SK-N-SH (cell line): ENCODE measurements at regions not wholly inside any gene's neighbourhood (a gene's known extent, or its start where the extent isn't known, plus 50 kb on each side); places are given as distances from the start of the nearest gene placed in this dataset.
A peak's percentile ranks its signal among the peaks of the same experiment; 100 is the strongest.

Source experiments
- CTCF ChIA-PET: fragments of 300-600, 350-600 bp; formaldehyde crosslinking; extraction: SDS; loops from one replicate; lab custom pipeline; 2021; lab: Yijun Ruan, JAX
- POLR2A ChIA-PET: fragments of 350-600 bp; sonication (Branson Sonifier 250); formaldehyde crosslinking; extraction: SDS; loops from one replicate; lab custom pipeline; 2020; ENCODE audit warnings: antibody characterized with exemption, inconsistent platforms; lab: Yijun Ruan, JAX
- DNase-seq: peaks from one replicate; pipeline ENCODE4 v3.0.0; 2012
- H2AFZ ChIP-seq: fragments of 200-600 bp; sonication (generic); 2 replicates; pipeline ENCODE4 v1.8.1; 2016; ENCODE audit warnings: antibody characterized with exemption, mild to moderate bottlenecking, low read depth
- H3F3A ChIP-seq: fragments of 200-600 bp; sonication (generic); replicated peaks from 2 replicates; pipeline ENCODE3; 2016; ENCODE audit warnings: antibody characterized with exemption, mild to moderate bottlenecking; ENCODE audit not compliant: insufficient read depth
- H3K27ac ChIP-seq, 2 experiments: fragments of 200-500 bp in 1 of 2; fragments of 200-600 bp in 1 of 2; sonication (Bioruptor generic) in 1 of 2; sonication (generic), shearing (Covaris generic) in 1 of 2; 2 replicates each; pipeline versions ENCODE4 v1.5.1 to v1.6.1; 2014 to 2016; ENCODE audit warnings: low read depth in 2 of 2, inconsistent platforms in 1 of 2, low read length in 1 of 2, mild to moderate bottlenecking in 1 of 2, mixed read lengths in 1 of 2
- H3K27me3 ChIP-seq: fragments of 200-600 bp; sonication (generic), shearing (Covaris generic); 2 replicates; pipeline ENCODE4 v1.6.1; 2016; ENCODE audit warnings: mixed run types; ENCODE audit not compliant: insufficient read depth
- H3K36me3 ChIP-seq, 2 experiments: fragments of 200-500 bp in 1 of 2; fragments of 200-600 bp in 1 of 2; sonication (Bioruptor generic) in 1 of 2; sonication (generic) in 1 of 2; replicated peaks in 1 of 2; 2 replicates each; pipeline versions ENCODE3 to v1.5.1; 2014 to 2016; ENCODE audit warnings: low read length in 1 of 2, mild to moderate bottlenecking in 1 of 2; ENCODE audit not compliant: insufficient read depth in 2 of 2, control insufficient read depth in 1 of 2
- H3K4me1 ChIP-seq, 2 experiments: fragments of 200-500 bp in 1 of 2; fragments of 200-600 bp in 1 of 2; sonication (Bioruptor generic) in 1 of 2; sonication (generic), shearing (Covaris generic) in 1 of 2; 2 replicates each; pipeline versions ENCODE4 v1.5.1 to v1.6.1; 2014 to 2016; ENCODE audit warnings: low read depth in 1 of 2, low read length in 1 of 2, mixed run types in 1 of 2; ENCODE audit not compliant: insufficient read depth in 2 of 2, control insufficient read depth in 1 of 2
- H3K4me2 ChIP-seq: fragments of 200-600 bp; sonication (generic), shearing (Covaris generic); 2 replicates; pipeline ENCODE4 v1.6.1; 2017; ENCODE audit warnings: mixed run types
- H3K4me3 ChIP-seq, 2 experiments: fragments of 200-500 bp in 1 of 2; fragments of 200-600 bp in 1 of 2; sonication (Bioruptor generic) in 1 of 2; sonication (generic), shearing (Covaris generic) in 1 of 2; 2 replicates each; pipeline versions ENCODE4 v1.5.1 to v1.8.1; 2014 to 2016; ENCODE audit warnings: low read depth in 2 of 2, inconsistent platforms in 1 of 2, low read length in 1 of 2, mild to moderate bottlenecking in 1 of 2, mixed read lengths in 1 of 2, moderate library complexity in 1 of 2
- H3K79me2 ChIP-seq: fragments of 200-600 bp; sonication (generic); 2 replicates; pipeline ENCODE4 v1.8.1; 2017; ENCODE audit warnings: mild to moderate bottlenecking; ENCODE audit not compliant: insufficient read depth
- H3K9ac ChIP-seq: fragments of 200-600 bp; sonication (generic); 2 replicates; pipeline ENCODE4 v1.6.1; 2017; ENCODE audit warnings: mixed run types
- H3K9me2 ChIP-seq: fragments of 200-600 bp; sonication (generic); 2 replicates; pipeline ENCODE4 v1.6.1; 2017; ENCODE audit warnings: mixed run types
- H3K9me3 ChIP-seq: fragments of 200-600 bp; sonication (generic); 2 replicates; pipeline ENCODE4 v1.6.1; 2017; ENCODE audit warnings: mixed run types, mild to moderate bottlenecking, moderate library complexity
- H4K20me1 ChIP-seq: fragments of 200-600 bp; sonication (generic); 2 replicates; pipeline ENCODE4 v1.6.1; 2017; ENCODE audit warnings: mild to moderate bottlenecking, mixed run types; ENCODE audit not compliant: insufficient read depth
- CHD2 ChIP-seq: fragments of 150-350 bp; IDR thresholded peaks from 2 replicates; pipeline ENCODE4 v1.6.1; 2018; ENCODE audit warnings: low read length; ENCODE audit not compliant: partially characterized antibody
- CTCF ChIP-seq: fragments of 200-600 bp; sonication (generic); IDR thresholded peaks from 2 replicates; pipeline ENCODE4 v1.6.1; 2017; ENCODE audit warnings: antibody characterized with exemption, mild to moderate bottlenecking, moderate library complexity
- ELF1 ChIP-seq: IDR thresholded peaks from 2 replicates; pipeline ENCODE4 v1.4.0; 2012
- EP300 ChIP-seq, 2 experiments: IDR thresholded peaks; 2 replicates each; pipeline versions ENCODE4 v1.4.0 to v1.6.1; 2012; ENCODE audit warnings: borderline replicate concordance in 1 of 2, low read depth in 1 of 2, low read length in 1 of 2
- EZH2phosphoT487 ChIP-seq: fragments of 200-600 bp; sonication (generic); IDR thresholded peaks from 2 replicates; pipeline ENCODE4 v1.6.1; 2017; ENCODE audit warnings: low read depth, mixed run types, mild to moderate bottlenecking, antibody characterized with exemption, moderate library complexity, borderline replicate concordance
- FOSL2 ChIP-seq: IDR thresholded peaks from 2 replicates; pipeline ENCODE4 v1.4.0; 2012; ENCODE audit warnings: low read depth, mild to moderate bottlenecking, moderate library complexity, borderline replicate concordance
- FOXJ3 ChIP-seq: sonication (generic); formaldehyde crosslinking; IDR thresholded peaks from 2 replicates; pipeline ENCODE4 v1.5.1; 2020; ENCODE audit warnings: mild to moderate bottlenecking, missing genetic modification reagents
- FOXM1 ChIP-seq: IDR thresholded peaks from 2 replicates; pipeline ENCODE4 v1.4.0; 2012; ENCODE audit warnings: low read depth, mild to moderate bottlenecking
- GATA2 ChIP-seq: sonication (generic); formaldehyde crosslinking; IDR thresholded peaks from 2 replicates; pipeline ENCODE4 v1.5.0; 2020; ENCODE audit warnings: mild to moderate bottlenecking, missing genetic modification reagents
- JUND ChIP-seq: IDR thresholded peaks from 2 replicates; pipeline ENCODE4 v1.4.0; 2012
- MAX ChIP-seq: IDR thresholded peaks from 2 replicates; pipeline ENCODE4 v1.4.0; 2012; ENCODE audit warnings: low read depth
- MEF2A ChIP-seq: IDR thresholded peaks from 2 replicates; pipeline ENCODE4 v1.4.0; 2012; ENCODE audit warnings: low read depth, borderline replicate concordance
- NFIC ChIP-seq: IDR thresholded peaks from 2 replicates; pipeline ENCODE4 v1.4.0; 2012; ENCODE audit warnings: borderline replicate concordance
- NRF1 ChIP-seq: IDR thresholded peaks from 2 replicates; pipeline ENCODE4 v1.6.1; 2012; ENCODE audit warnings: low read depth, mild to moderate bottlenecking, low read length
- PBX3 ChIP-seq: IDR thresholded peaks from 2 replicates; pipeline ENCODE4; 2012
- RCOR1 ChIP-seq: fragments of 150-350 bp; IDR thresholded peaks from 2 replicates; pipeline ENCODE4 v1.6.1; 2017; ENCODE audit warnings: antibody characterized with exemption, low read length
- RFX5 ChIP-seq: IDR thresholded peaks from 2 replicates; pipeline ENCODE4 v1.6.1; 2012; ENCODE audit warnings: mild to moderate bottlenecking, improper control_type of control experiment, low read length
- SIN3A ChIP-seq: IDR thresholded peaks from 2 replicates; pipeline ENCODE4 v1.6.1; 2012; ENCODE audit warnings: low read depth, mild to moderate bottlenecking, low read length, moderate library complexity, borderline replicate concordance
- TAF1 ChIP-seq: IDR thresholded peaks from 2 replicates; pipeline ENCODE4 v1.6.1; 2012; ENCODE audit warnings: low read depth, mild to moderate bottlenecking, low read length, moderate library complexity, borderline replicate concordance
- TCF12 ChIP-seq: IDR thresholded peaks from 2 replicates; pipeline ENCODE4 v1.4.0; 2012
- TEAD4 ChIP-seq: IDR thresholded peaks from 2 replicates; pipeline ENCODE4 v1.4.0; 2012; ENCODE audit warnings: mild to moderate bottlenecking, borderline replicate concordance; ENCODE audit not compliant: insufficient read depth
- YY1 ChIP-seq: IDR thresholded peaks from 2 replicates; pipeline ENCODE4 v1.4.0; 2012; ENCODE audit warnings: low read depth, mild to moderate bottlenecking
- ZBTB33 ChIP-seq: IDR thresholded peaks from 2 replicates; pipeline ENCODE4 v1.4.0; 2012; ENCODE audit warnings: low read depth, borderline replicate concordance
- WGBS: methylation state at CpG from one replicate; pipeline ENCODE4 v1.1.6; 2017; ENCODE audit warnings: low lambda C conversion rate; 5-methylcytosine and 5-hydroxymethylcytosine counted together

- 62% methylated on average over 3 of the region's 3 CpGs for WGBS
- DNase-seq, result no peak
- no peaks in the 10 kb centered on the region for H3K36me3 ChIP-seq
These were observed 165.2 kb downstream of the GNAT3 start for GRCh38 chr7:80346704-80347103.

GRCh38 chr7:80335511-80336231 lies 176.2 kb downstream of the GNAT3 start:
- H3K27ac ChIP-seq, result no peak overlapping the region
- no peaks in the 10 kb centered on the region for H3K79me2 ChIP-seq
- no peaks in the 10 kb centered on the region for H3K9me2 ChIP-seq
- no peak overlapping the region for H3K4me2 ChIP-seq
- 90% methylated on average over 7 of the region's 7 CpGs for WGBS
- H3K4me1 ChIP-seq, result no peaks in the 10 kb centered on the region; a peak in 1 of 4 replicates
- no peaks in the 10 kb centered on the region for H3K9me3 ChIP-seq
- peaks cover 5% of the 10 kb centered on the region for H3F3A ChIP-seq
- no peaks in the 10 kb centered on the region for H3K36me3 ChIP-seq
- no peak for DNase-seq
- TF ChIP-seq YY1, result no peak
- TF ChIP-seq EZH2phosphoT487, result no peak
- TF ChIP-seq SIN3A, result no peak
- TF ChIP-seq TCF12, result no peak
- TF ChIP-seq MEF2A, result no peak
- no peak for TF ChIP-seq ZBTB33
- TF ChIP-seq NFIC, result no peak
- no peak for TF ChIP-seq PBX3
- TF ChIP-seq NRF1, result no peak
- no peak for TF ChIP-seq CTCF
- no peak for TF ChIP-seq FOXJ3
- no peak for TF ChIP-seq ELF1
- TF ChIP-seq GATA2 (CRISPR knock-in tag), result no peak
- TF ChIP-seq RCOR1, result no peak
- TF ChIP-seq TAF1, result no peak
- no peak for TF ChIP-seq FOXM1
- no peak for TF ChIP-seq RFX5
- TF ChIP-seq EP300 (IDR thresholded peaks at IDR 0.05; ENCODE audit: borderline replicate concordance in 1 of 2, low read depth in 1 of 2, low read length in 1 of 2), result no peak
- TF ChIP-seq MAX, result no peak
- H2AFZ ChIP-seq, result no peak overlapping the region
- ChIA-PET CTCF (interaction anchor here (1.3 kb wide), 1 partner anchor 58 kb away, joined by 3 read pairs; no protein-coding TSS in a partner anchor), POLR2A (no interaction called here)
- no peak overlapping the region for H3K4me3 ChIP-seq
- H3K27me3 ChIP-seq, result no peaks in the 10 kb centered on the region
- no peaks in the 10 kb centered on the region for H4K20me1 ChIP-seq
- no peak overlapping the region for H3K9ac ChIP-seq

More at GRCh38 chr7:80346704-80347103, 165.2 kb downstream of the GNAT3 start:
- POLR2A ChIA-PET, result no interaction called here
- no peak overlapping the region for H2AFZ ChIP-seq
- TF ChIP-seq CHD2 (no peak), FOSL2 (peak; percentile 63; the same call in 1 of the 2 replicates), NFIC (peak; percentile 11; the same call in 1 of the 2 replicates), JUND (peak; percentile 37), TCF12 (0 out of 2 replicates have a peak, but pooled peaks have one; percentile 16), TEAD4 (no peak)
- H3K4me2 ChIP-seq, result no peak overlapping the region
- no peak overlapping the region for H3K9ac ChIP-seq
- H3K79me2 ChIP-seq, result no peaks in the 10 kb centered on the region
- H4K20me1 ChIP-seq, result no peaks in the 10 kb centered on the region
- CTCF ChIA-PET, result interaction anchor here (1.6 kb wide), 1 partner anchor 213 kb away, joined by 4 read pairs; the partner anchor contains the start of gene GNAI1
- H3K27ac ChIP-seq, result no peak overlapping the region
- H3K27me3 ChIP-seq, result no peaks in the 10 kb centered on the region
- no peak overlapping the region for H3K4me3 ChIP-seq
- no peaks in the 10 kb centered on the region; a peak in 2 of 4 replicates for H3K4me1 ChIP-seq
- no peaks in the 10 kb centered on the region for H3K9me2 ChIP-seq
- no peaks in the 10 kb centered on the region for H3K9me3 ChIP-seq
- no peaks in the 10 kb centered on the region for H3F3A ChIP-seq
